GM19328 (cell line): ENCODE measurements at regions not wholly inside any gene's neighbourhood (a gene's known extent, or its start where the extent isn't known, plus 50 kb on each side); places are given as distances from the start of the nearest gene placed in this dataset.
"Not testable (repeated sequence)": the region's sequence is repeated elsewhere in the genome, so short reads cannot be mapped to it uniquely, and the experiment has no call there.

Experiments
- ATAC-seq: cut with Tn5 transposase; IDR thresholded peaks from one replicate; pipeline ENCODE4 v1.9.1; 2021; ENCODE audit warnings: mild to moderate bottlenecking, moderate library complexity; ENCODE audit not compliant: unreplicated experiment

GRCh38 chr10:36880898-36881297 is 244.5 kb upstream of the ANKRD30A start:
- no peak for ATAC-seq

GRCh38 chr10:36872702-36873393 is 252.6 kb upstream of the ANKRD30A start:
- peak; percentile 69 for ATAC-seq

- ATAC-seq: no peak
Observed at GRCh38 chr10:36840788-36841187, 284.6 kb upstream of the ANKRD30A start.

- no peak for ATAC-seq
Observed at GRCh38 chr10:36837416-36837815, 288.0 kb upstream of the ANKRD30A start.

- no peak for ATAC-seq
Observed at GRCh38 chr10:36819781-36820180, 305.6 kb upstream of the ANKRD30A start.

- no peak for ATAC-seq
Observed at GRCh38 chr10:36817898-36818297, 307.5 kb upstream of the ANKRD30A start.

- ATAC-seq: no peak
Observed at GRCh38 chr10:36808625-36809362, 316.6 kb upstream of the ANKRD30A start.

- ATAC-seq: no peak
Observed at GRCh38 chr10:36803229-36803628, 322.2 kb upstream of the ANKRD30A start.

GRCh38 chr10:36802490-36803153 is 322.8 kb upstream of the ANKRD30A start:
- ATAC-seq: no peak

- ATAC-seq: no peak
Observed at GRCh38 chr10:36801660-36802059, 323.7 kb upstream of the ANKRD30A start.

- no peak for ATAC-seq
Observed at GRCh38 chr10:36794981-36795380, 330.4 kb upstream of the ANKRD30A start.

- no peak for ATAC-seq
Observed at GRCh38 chr10:36789974-36790373, 335.4 kb upstream of the ANKRD30A start.

GRCh38 chr10:36788152-36788551 is 337.2 kb upstream of the ANKRD30A start:
- no peak for ATAC-seq

- ATAC-seq: no peak
Observed at GRCh38 chr10:36783400-36783799, 342.0 kb upstream of the ANKRD30A start.

GRCh38 chr10:36781570-36781969 is 343.8 kb upstream of the ANKRD30A start:
- ATAC-seq: no peak

GRCh38 chr10:36780158-36780557 is 345.2 kb upstream of the ANKRD30A start:
- no peak for ATAC-seq

- no peak for ATAC-seq
Observed at GRCh38 chr10:36779238-36779846, 346.1 kb upstream of the ANKRD30A start.

- ATAC-seq: no peak
Observed at GRCh38 chr10:36778651-36779050, 346.7 kb upstream of the ANKRD30A start.

GRCh38 chr10:36773652-36774051 is 351.7 kb upstream of the ANKRD30A start:
- ATAC-seq: no peak

GRCh38 chr10:36771725-36772124 is 353.7 kb upstream of the ANKRD30A start:
- ATAC-seq: no peak

GRCh38 chr10:36769741-36770140 is 355.7 kb upstream of the ANKRD30A start:
- not testable (repeated sequence) for ATAC-seq
